Neural crest cell (in vitro differentiated cells): ENCODE measurements at regions not wholly inside any gene's neighbourhood (a gene's known extent, or its start where the extent isn't known, plus 50 kb on each side); places are given as distances from the start of the nearest gene placed in this dataset.

Experiments
- DNase-seq: peaks from one replicate; pipeline ENCODE4 v3.0.0; 2021; ENCODE audit warnings: low read depth, mixed read lengths, low spot score
- H3K27ac Mint-ChIP-seq: one replicate; pipeline ENCODE4 v1.8.0; 2021; ENCODE audit warnings: mild to moderate bottlenecking, mixed read lengths; ENCODE audit not compliant: unreplicated experiment
- H3K27me3 Mint-ChIP-seq: 2 replicates; pipeline ENCODE4 v1.8.0; 2021; ENCODE audit warnings: low read depth, mild to moderate bottlenecking, mixed read lengths
- H3K36me3 Mint-ChIP-seq: 2 replicates; pipeline ENCODE4 v1.8.0; 2021; ENCODE audit warnings: low read depth, mild to moderate bottlenecking, mixed read lengths
- H3K4me1 Mint-ChIP-seq: 2 replicates; pipeline ENCODE4 v1.8.0; 2021; ENCODE audit warnings: mixed read lengths
- H3K4me3 Mint-ChIP-seq: one replicate; pipeline ENCODE4 v1.8.0; 2021; ENCODE audit warnings: mild to moderate bottlenecking, mixed read lengths
- H3K9me3 Mint-ChIP-seq: 2 replicates; pipeline ENCODE4 v1.8.0; 2021; ENCODE audit warnings: mixed read lengths
- CTCF ChIP-seq: fragments of 200-600 bp; sonication (generic); conservative IDR thresholded peaks from 2 replicates; pipeline ENCODE4 v1.5.0; 2021; ENCODE audit warnings: antibody characterized with exemption, mild to moderate bottlenecking

DNA sequence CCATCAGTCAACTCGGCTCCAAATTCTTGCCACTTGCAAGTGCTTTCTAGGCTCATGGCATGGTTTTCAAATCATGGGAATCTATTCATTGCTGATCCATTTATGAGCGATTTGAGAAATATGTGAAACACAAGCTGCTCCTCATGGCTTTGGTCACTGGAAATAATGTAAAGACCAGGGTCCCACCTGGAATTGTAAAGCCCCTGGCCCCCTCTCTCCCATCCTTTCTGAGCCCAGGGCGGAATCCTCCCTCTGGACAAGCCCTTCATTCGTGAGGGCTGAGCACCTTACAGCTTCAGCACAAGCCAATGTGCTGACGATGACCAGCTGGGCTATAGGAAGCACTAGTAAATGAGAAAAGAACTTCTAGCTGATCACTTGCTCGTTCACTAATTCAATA lies 96.0 kb downstream of the RNASET2 start:
- H3K4me3 Mint-ChIP-seq, result no peak overlapping the region

DNA sequence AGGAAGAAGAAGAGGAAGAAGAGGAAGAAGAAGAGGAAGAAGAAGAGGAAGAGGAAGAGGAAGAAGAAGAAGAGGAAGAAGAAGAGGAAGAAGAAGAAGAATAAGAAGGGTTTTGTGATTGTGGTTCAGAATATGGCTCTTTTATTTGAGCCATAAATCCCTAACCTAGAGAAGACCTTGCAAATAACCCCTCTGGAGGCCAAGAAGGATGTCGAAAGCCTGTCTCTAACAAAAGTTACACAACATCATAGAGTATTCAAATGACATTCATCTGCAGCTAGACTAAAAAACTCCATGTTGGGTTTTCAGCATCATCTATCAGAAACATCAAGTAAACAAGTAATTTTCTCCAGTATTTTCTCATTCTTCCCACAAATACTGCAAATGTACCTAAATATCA lies 100.9 kb downstream of the RNASET2 start:
- H3K27me3 Mint-ChIP-seq, result no peaks in the 10 kb centered on the region
- DNase-seq, result no peak
- H3K4me3 Mint-ChIP-seq, result no peak overlapping the region
- no peak overlapping the region for H3K27ac Mint-ChIP-seq
- H3K4me1 Mint-ChIP-seq, result no peaks in the 10 kb centered on the region
- H3K9me3 Mint-ChIP-seq, result no peaks in the 10 kb centered on the region
- no peak for TF ChIP-seq CTCF
- peaks cover 4% of the 10 kb centered on the region for H3K36me3 Mint-ChIP-seq

More for the DNA sequence above, 96.0 kb downstream of the RNASET2 start:
- Mint-ChIP-seq H3K4me1 (peaks cover 9% of the 10 kb centered on the region), H3K9me3 (no peaks in the 10 kb centered on the region), H3K36me3 (no peaks in the 10 kb centered on the region), H3K27ac (no peak overlapping the region), H3K27me3 (no peaks in the 10 kb centered on the region)
- TF ChIP-seq CTCF, result no peak
- DNase-seq, result no peak

DNA sequence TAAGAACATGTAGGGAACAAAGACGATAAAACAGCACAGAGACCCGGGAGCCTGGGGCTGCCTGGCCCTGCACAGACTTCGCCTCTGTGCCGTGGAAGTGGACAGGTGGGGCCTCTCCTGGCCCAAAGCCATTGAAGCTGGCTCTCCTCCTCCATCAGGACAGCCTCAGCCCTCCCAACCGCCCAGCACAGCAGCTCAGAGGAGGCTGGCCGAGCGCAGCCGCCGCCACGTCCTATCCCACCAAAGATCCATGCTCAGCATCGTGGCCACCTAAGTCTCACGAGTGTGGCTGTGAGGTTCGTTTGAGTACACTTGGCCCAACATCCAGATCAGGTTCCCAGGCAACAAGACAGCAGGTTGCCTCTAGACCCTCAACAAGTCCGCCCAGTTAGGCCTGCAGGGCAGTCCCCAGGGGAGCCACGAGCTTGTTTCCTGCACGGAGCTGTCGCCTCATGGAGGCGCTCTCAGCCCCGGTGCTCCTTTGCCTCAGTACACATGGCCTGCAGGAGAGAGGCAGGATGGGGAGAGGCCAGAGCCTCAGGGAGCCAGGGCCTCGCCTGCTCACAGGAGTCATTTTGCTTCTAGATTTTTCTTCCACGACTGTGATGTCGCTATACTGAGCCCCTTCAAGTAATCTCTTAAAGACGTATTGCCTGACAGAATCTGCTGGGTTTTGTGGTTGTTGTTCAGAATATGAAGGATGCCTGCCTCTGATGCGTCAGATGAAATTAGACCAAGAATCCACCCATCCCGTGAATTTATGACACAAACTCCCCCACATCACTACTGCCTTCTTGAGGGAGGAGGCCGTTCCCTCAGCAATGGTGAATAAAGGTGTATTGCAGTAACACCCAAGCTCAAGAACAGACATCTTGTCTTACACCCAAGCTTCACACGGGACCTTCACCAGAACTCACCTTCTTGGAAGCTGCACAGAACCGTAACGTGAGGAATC lies 102.7 kb downstream of the RNASET2 start:
- TF ChIP-seq CTCF, result no peak
- H3K4me1 Mint-ChIP-seq, result no peaks in the 10 kb centered on the region
- no peaks in the 10 kb centered on the region for H3K27me3 Mint-ChIP-seq
- no peak overlapping the region for H3K27ac Mint-ChIP-seq
- H3K4me3 Mint-ChIP-seq, result no peak overlapping the region
- peaks cover 9% of the 10 kb centered on the region for H3K36me3 Mint-ChIP-seq
- no peaks in the 10 kb centered on the region for H3K9me3 Mint-ChIP-seq
- DNase-seq, result no peak

DNA sequence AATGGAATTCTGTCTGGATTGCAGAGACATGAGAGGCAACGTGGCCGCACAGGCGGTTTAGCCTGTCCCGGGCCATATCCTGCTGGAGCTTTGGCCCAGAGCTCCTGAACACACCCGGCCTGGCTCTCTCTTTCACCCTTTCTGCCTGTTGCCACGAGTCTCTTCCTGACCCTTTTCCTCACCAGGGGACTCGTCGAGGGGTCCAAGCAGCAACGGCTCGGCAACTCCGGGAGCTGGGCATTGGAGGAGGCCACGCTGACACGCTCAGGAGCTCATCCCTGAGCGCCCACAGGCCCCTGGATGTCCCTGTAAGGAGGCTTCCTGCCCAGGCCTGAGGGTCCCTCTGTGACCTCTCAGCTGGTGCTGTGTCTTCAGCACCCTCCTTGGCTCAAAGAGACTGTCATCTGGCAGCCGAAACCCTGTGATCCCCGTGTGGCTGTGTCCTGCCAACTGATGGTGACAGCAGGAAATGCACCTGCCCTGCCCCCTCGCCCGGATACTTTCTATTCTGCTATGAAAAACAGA lies 103.8 kb downstream of the RNASET2 start:
- peak overlapping the region; percentile 12 for H3K27ac Mint-ChIP-seq
- no peak for DNase-seq
- no peaks in the 10 kb centered on the region for H3K27me3 Mint-ChIP-seq
- TF ChIP-seq CTCF, result no peak
- H3K36me3 Mint-ChIP-seq, result peaks cover 9% of the 10 kb centered on the region
- no peaks in the 10 kb centered on the region for H3K4me1 Mint-ChIP-seq
- H3K9me3 Mint-ChIP-seq, result peaks cover 3% of the 10 kb centered on the region
- H3K4me3 Mint-ChIP-seq, result no peak overlapping the region

GRCh38 chr6:166851911-166852310 lies 104.4 kb downstream of the RNASET2 start:
- H3K27ac Mint-ChIP-seq, result no peak overlapping the region
- H3K4me3 Mint-ChIP-seq, result no peak overlapping the region
- H3K27me3 Mint-ChIP-seq, result no peaks in the 10 kb centered on the region
- H3K36me3 Mint-ChIP-seq, result peaks cover 14% of the 10 kb centered on the region
- DNase-seq, result no peak
- peaks cover 8% of the 10 kb centered on the region for H3K9me3 Mint-ChIP-seq
- no peak for TF ChIP-seq CTCF
- no peaks in the 10 kb centered on the region for H3K4me1 Mint-ChIP-seq
